ENCODE measurements at regions not wholly inside any gene's neighbourhood (a gene's known extent, or its start where the extent isn't known, plus 50 kb on each side); places are given as distances from the start of the nearest gene placed in this dataset.

GRCh38 chr5:97936231-97936630 lies 753.2 kb upstream of the RIOK2 start:
- DNase-seq (ENCODE audit: low spot score in 2 of 2): no peak
- Histone ChIP-seq H3K36me3 (no peaks in the 10 kb centered on the region), H3K27me3 (no peaks in the 10 kb centered on the region), H3K4me3 (no peak overlapping the region), H3K9me3 (no peaks in the 10 kb centered on the region), H3K4me1 (no peaks in the 10 kb centered on the region), H3K27ac (no peak overlapping the region)
- intact Hi-C loops (cut with DNase I; ENCODE audit: low total_unique reads): no loop called here
- TF ChIP-seq POLR2A (IDR thresholded peaks at IDR 0.05): no peak
- TF ChIP-seq POLR2AphosphoS5 (IDR thresholded peaks at IDR 0.05): no peak
- TF ChIP-seq, protein P1, sequence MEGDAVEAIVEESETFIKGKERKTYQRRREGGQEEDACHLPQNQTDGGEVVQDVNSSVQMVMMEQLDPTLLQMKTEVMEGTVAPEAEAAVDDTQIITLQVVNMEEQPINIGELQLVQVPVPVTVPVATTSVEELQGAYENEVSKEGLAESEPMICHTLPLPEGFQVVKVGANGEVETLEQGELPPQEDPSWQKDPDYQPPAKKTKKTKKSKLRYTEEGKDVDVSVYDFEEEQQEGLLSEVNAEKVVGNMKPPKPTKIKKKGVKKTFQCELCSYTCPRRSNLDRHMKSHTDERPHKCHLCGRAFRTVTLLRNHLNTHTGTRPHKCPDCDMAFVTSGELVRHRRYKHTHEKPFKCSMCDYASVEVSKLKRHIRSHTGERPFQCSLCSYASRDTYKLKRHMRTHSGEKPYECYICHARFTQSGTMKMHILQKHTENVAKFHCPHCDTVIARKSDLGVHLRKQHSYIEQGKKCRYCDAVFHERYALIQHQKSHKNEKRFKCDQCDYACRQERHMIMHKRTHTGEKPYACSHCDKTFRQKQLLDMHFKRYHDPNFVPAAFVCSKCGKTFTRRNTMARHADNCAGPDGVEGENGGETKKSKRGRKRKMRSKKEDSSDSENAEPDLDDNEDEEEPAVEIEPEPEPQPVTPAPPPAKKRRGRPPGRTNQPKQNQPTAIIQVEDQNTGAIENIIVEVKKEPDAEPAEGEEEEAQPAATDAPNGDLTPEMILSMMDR (IDR thresholded peaks at IDR 0.05): no peak

DNA sequence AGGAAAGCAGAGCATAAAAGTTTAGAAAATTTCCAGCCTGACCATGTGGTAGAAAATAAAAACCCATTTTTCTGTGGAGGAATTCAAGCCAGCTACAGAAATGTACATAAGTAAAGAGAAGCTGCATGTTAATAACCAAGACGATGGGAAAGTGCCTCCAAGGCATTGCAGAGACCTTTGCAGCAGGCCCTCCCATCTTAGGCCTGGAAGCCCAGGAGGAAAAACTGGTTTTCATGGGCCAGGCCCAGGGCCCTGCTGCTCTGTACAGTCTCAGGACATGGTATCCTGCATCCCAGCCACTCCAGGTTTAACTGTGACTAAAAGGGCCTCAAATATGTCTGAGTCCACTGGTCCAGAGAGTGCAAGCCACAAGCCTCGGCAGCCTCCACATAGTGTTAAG lies 754.8 kb upstream of the RIOK2 start:
- Histone ChIP-seq H3K27me3 (no peaks in the 10 kb centered on the region), H3K27ac (no peak overlapping the region), H3K4me1 (no peaks in the 10 kb centered on the region), H3K4me3 (no peak overlapping the region), H3K9me3 (no peaks in the 10 kb centered on the region), H3K36me3 (no peaks in the 10 kb centered on the region)
- no peak for DNase-seq (ENCODE audit: low spot score in 2 of 2)
- TF ChIP-seq POLR2AphosphoS5 (IDR thresholded peaks at IDR 0.05): no peak
- TF ChIP-seq POLR2A (IDR thresholded peaks at IDR 0.05): no peak
- TF ChIP-seq, protein P1 (IDR thresholded peaks at IDR 0.05): no peak
- intact Hi-C loops (cut with DNase I; ENCODE audit: low total_unique reads): no loop called here

- no peaks in the 10 kb centered on the region for H3K9me3 ChIP-seq
- H3K36me3 ChIP-seq: no peaks in the 10 kb centered on the region
- TF ChIP-seq, protein P1 (IDR thresholded peaks at IDR 0.05): no peak
- no peak for TF ChIP-seq POLR2A (IDR thresholded peaks at IDR 0.05)
- no peak for TF ChIP-seq POLR2AphosphoS5 (IDR thresholded peaks at IDR 0.05)
- no peaks in the 10 kb centered on the region for H3K27me3 ChIP-seq
- no peak overlapping the region for H3K4me3 ChIP-seq
- intact Hi-C loops (cut with DNase I; ENCODE audit: low total_unique reads): no loop called here
- no peaks in the 10 kb centered on the region for H3K4me1 ChIP-seq
- H3K27ac ChIP-seq: no peak overlapping the region
- no peak for DNase-seq (ENCODE audit: low spot score in 2 of 2)
These were observed 760.0 kb upstream of the RIOK2 start for GRCh38 chr5:97943036-97943435.

DNA sequence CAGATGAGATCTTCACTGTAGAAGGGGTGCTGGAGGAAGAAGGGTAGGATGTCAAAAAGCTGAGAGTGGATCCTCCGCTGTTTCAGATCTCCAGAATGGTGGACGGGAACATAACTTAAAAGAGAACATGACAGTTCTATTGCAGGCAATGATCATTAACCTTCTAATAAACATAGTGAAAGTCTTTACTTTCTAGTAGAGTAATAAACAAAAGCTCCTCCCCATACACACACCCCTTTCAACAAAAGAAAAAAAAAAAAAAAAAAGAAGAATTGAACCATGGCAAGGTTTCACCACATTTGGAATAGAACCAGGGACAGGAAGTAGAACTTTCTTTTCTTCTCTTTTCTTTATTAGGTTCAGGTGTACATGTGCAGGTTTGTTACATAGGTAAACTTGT lies 768.1 kb upstream of the RIOK2 start:
- Histone ChIP-seq H3K4me1 (no peaks in the 10 kb centered on the region), H3K9me3 (peaks cover 0 to 2% of the 10 kb centered on the region in 2 donors), H3K27me3 (no peaks in the 10 kb centered on the region), H3K36me3 (no peaks in the 10 kb centered on the region), H3K4me3 (no peak overlapping the region), H3K27ac (no peak overlapping the region)
- no peak for DNase-seq (ENCODE audit: low spot score in 2 of 2)
- no peak for TF ChIP-seq POLR2A (IDR thresholded peaks at IDR 0.05)
- TF ChIP-seq, protein P1 (IDR thresholded peaks at IDR 0.05): no peak
- TF ChIP-seq POLR2AphosphoS5 (IDR thresholded peaks at IDR 0.05): no peak
- intact Hi-C loops (cut with DNase I; ENCODE audit: low total_unique reads): no loop called here

DNA sequence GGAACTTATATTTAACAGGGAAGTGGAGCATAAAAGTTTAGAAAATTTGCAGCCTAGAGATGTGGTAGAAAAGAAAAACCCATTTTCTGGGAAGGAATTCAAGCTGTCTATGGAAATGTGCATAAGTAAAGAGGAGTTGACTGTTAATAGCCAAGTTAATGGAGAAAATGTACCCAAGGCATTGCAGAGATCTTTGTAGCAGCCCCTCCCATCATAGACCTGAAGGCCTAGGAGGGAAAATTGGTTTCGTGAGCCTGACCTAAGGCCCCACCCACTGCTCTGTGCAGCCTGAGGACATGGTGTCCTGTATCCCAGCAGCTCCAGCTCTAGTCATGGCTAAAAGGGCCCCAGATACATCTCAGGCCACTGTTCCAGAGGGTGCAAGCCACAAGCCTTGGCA lies 772.4 kb upstream of the RIOK2 start:
- no peak overlapping the region for H3K27ac ChIP-seq
- no peak overlapping the region for H3K4me3 ChIP-seq
- H3K36me3 ChIP-seq: no peaks in the 10 kb centered on the region
- TF ChIP-seq POLR2A (IDR thresholded peaks at IDR 0.05) (no peak), POLR2AphosphoS5 (IDR thresholded peaks at IDR 0.05) (no peak)
- TF ChIP-seq, protein P1 (IDR thresholded peaks at IDR 0.05): no peak
- intact Hi-C loops (cut with DNase I; ENCODE audit: low total_unique reads): no loop called here
- no peak for DNase-seq (ENCODE audit: low spot score in 2 of 2)
- H3K27me3 ChIP-seq: no peaks in the 10 kb centered on the region
- H3K9me3 ChIP-seq: peaks cover 0 to 3% of the 10 kb centered on the region in 2 donors
- H3K4me1 ChIP-seq: no peaks in the 10 kb centered on the region
